ENCODE measurements at regions not wholly inside any gene's neighbourhood (a gene's known extent, or its start where the extent isn't known, plus 50 kb on each side); places are given as distances from the start of the nearest gene placed in this dataset.

DNA sequence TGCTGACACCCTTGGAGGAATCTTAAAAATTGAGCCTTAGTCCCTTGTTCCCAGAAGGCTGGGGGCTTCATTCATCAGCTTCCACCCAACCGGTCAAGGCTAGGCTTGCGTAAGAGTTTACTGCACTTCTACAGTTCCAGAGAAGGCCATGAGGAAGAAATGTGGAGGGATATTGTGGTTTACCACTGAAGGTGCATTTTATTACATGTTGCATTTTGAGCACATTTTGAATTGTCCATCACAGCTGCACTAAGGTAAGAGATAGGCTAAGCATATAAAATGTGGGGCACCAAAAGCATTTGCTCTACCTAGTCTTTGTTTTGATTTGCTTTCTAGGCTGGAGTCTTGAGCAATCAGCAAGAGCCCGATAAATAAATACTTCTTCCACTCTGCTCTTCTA lies 167.1 kb upstream of the PAPPA start:
- Histone ChIP-seq H3K27ac (no peak overlapping the region), H3K4me3 (no peak overlapping the region), H3K9me3 (no peaks in the 10 kb centered on the region), H3K36me3 (no peaks in the 10 kb centered on the region), H3K4me1 (ENCODE audit: insufficient read depth) (no peaks in the 10 kb centered on the region), H3K27me3 (no peaks in the 10 kb centered on the region)
- no peak for DNase-seq
- intact Hi-C loops (cut with DNase I) = no loop called here
- TF ChIP-seq POLR2A (IDR thresholded peaks at IDR 0.05) (no peak), CTCF (IDR thresholded peaks at IDR 0.05) (no peak), EP300 (IDR thresholded peaks at IDR 0.05) (no peak)
- WGBS, 3 donors = 92 to 97% (median 93%) methylated on average over 3 of the region's 3 CpGs

DNA sequence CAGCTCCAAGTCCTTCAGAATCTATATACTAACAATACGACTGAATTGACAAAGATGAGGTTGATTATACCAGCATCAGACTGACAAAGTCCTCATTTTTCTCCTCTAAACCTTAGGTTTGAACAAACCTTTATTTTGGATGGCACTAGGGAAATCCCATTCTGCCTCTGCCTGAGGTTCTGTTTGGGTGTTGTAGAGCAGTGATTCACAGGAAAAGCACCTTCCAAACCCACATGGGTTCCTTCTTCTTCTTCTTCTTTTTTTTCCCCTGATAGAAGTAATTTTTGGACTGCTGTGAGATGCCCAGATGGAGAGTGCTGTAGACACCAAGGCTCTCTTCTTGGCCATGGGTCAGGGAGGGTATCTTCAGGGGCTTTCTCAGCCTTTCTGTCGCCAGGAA lies 164.9 kb upstream of the PAPPA start:
- Histone ChIP-seq H3K36me3 (no peaks in the 10 kb centered on the region), H3K9me3 (no peaks in the 10 kb centered on the region), H3K27ac (no peak overlapping the region), H3K4me1 (ENCODE audit: insufficient read depth) (no peaks in the 10 kb centered on the region), H3K27me3 (no peaks in the 10 kb centered on the region), H3K4me3 (no peak overlapping the region)
- no peak for DNase-seq
- no peak for TF ChIP-seq POLR2A (IDR thresholded peaks at IDR 0.05)
- no peak for TF ChIP-seq EP300 (IDR thresholded peaks at IDR 0.05)
- TF ChIP-seq CTCF (IDR thresholded peaks at IDR 0.05) = no peak
- intact Hi-C loops (cut with DNase I) = no loop called here
- 77 to 84% (median 82%) methylated on average over 2 of the region's 2 CpGs for WGBS, 3 donors

- Histone ChIP-seq H3K36me3 (no peaks in the 10 kb centered on the region), H3K4me3 (no peak overlapping the region), H3K9me3 (no peaks in the 10 kb centered on the region), H3K4me1 (ENCODE audit: insufficient read depth) (no peaks in the 10 kb centered on the region), H3K27ac (no peak overlapping the region), H3K27me3 (no peaks in the 10 kb centered on the region)
- TF ChIP-seq POLR2A (IDR thresholded peaks at IDR 0.05) (no peak), EP300 (IDR thresholded peaks at IDR 0.05) (no peak), CTCF (IDR thresholded peaks at IDR 0.05) (no peak)
- WGBS, 3 donors = 75 to 83% (median 79%) methylated on average over 4 of the region's 4 CpGs
- DNase-seq = no peak
- intact Hi-C loops (cut with DNase I) = no loop called here
Observed at GRCh38 chr9:115989831-115990230, 163.8 kb upstream of the PAPPA start.

DNA sequence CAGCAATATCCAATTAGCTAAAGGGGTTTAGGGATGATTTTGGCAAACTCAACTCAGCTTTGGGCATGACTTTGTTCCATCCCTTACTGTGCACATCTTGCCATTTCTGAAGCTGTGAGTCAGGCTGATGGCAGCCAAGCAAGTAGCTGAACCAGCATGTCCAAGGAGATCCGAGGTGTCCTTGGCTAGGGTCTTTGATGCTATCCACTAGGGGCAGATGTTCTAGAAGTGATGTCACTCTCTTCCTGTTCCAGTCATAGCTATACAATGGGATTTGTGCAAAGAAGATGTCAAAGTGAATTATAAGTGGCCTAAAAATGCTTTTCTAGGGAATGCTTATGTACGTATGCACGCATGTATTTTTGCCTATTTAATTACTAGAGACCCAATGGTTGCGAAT lies 160.8 kb upstream of the PAPPA start:
- H3K27me3 ChIP-seq = no peaks in the 10 kb centered on the region
- no peaks in the 10 kb centered on the region for H3K9me3 ChIP-seq
- WGBS, 3 donors = 76 to 83% (median 79%) methylated on average over 4 of the region's 4 CpGs
- TF ChIP-seq POLR2A (IDR thresholded peaks at IDR 0.05) = no peak
- no peak for TF ChIP-seq EP300 (IDR thresholded peaks at IDR 0.05)
- no peak for TF ChIP-seq CTCF (IDR thresholded peaks at IDR 0.05)
- DNase-seq = no peak
- intact Hi-C loops (cut with DNase I) = no loop called here
- no peak overlapping the region for H3K4me3 ChIP-seq
- H3K36me3 ChIP-seq = no peaks in the 10 kb centered on the region
- no peaks in the 10 kb centered on the region for H3K4me1 ChIP-seq (ENCODE audit: insufficient read depth)
- no peak overlapping the region for H3K27ac ChIP-seq

DNA sequence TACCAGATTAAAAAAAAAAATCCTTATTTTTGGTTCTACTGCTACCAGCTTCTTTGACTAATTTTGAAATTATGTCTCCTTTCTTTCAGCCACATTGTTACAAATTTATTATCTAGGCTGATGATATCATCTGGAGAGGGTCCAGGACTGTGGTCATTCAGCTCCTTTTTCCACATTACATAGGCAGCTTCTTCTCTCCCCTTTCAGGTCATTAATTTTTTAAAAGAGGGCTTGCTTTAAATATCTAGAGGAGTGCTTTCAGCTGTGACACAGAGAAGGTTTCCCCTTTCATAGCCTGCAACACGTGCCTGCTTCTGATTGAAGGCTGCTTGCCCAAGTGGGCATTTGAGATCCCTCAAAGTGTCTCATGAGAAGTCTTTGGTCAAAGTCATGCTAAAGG lies 155.7 kb upstream of the PAPPA start:
- no peak for DNase-seq
- no peaks in the 10 kb centered on the region for H3K4me1 ChIP-seq (ENCODE audit: insufficient read depth)
- intact Hi-C loops (cut with DNase I) = no loop called here
- H3K9me3 ChIP-seq = no peaks in the 10 kb centered on the region
- H3K27ac ChIP-seq = no peak overlapping the region
- 30 to 50% (median 39%) methylated on average over 1 of the region's 1 CpG for WGBS, 3 donors
- H3K4me3 ChIP-seq = no peak overlapping the region
- H3K27me3 ChIP-seq = no peaks in the 10 kb centered on the region
- no peak for TF ChIP-seq POLR2A (IDR thresholded peaks at IDR 0.05)
- TF ChIP-seq EP300 (IDR thresholded peaks at IDR 0.05) = no peak
- no peak for TF ChIP-seq CTCF (IDR thresholded peaks at IDR 0.05)
- H3K36me3 ChIP-seq = no peaks in the 10 kb centered on the region
